SW 1271 (cell line): ENCODE measurements at regions not wholly inside any gene's neighbourhood (a gene's known extent, or its start where the extent isn't known, plus 50 kb on each side); places are given as distances from the start of the nearest gene placed in this dataset.

Experiments
- DNase-seq, 2 experiments: peaks; one replicate each; lab custom pipeline; 2025; lab: John Stamatoyannopoulos, UW

DNA sequence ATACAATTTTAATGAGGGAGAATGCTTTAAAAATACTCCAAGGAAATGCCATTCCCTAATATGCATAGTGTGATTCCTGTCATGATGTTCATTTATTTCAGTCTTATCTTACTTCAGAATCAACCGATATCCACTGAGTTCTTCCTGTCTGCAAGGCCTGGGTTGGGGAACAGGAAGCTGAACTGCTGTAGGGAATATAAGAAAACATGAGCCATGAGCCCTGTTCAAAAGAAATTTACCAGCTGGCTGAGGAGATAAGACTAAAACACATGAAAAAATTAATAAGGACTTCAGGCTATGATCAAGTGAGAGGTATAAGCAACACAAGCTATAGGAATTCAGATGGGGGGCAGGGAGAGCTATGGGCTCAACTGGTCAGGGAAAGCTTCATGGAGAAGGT, 184.7 kb downstream of the PLPP4 start:
- DNase-seq: no peak

GRCh38 chr10:120643351-120643750, 186.3 kb downstream of the PLPP4 start:
- no peak for DNase-seq

GRCh38 chr10:120644556-120645410, 187.8 kb downstream of the PLPP4 start:
- no peak for DNase-seq

DNA sequence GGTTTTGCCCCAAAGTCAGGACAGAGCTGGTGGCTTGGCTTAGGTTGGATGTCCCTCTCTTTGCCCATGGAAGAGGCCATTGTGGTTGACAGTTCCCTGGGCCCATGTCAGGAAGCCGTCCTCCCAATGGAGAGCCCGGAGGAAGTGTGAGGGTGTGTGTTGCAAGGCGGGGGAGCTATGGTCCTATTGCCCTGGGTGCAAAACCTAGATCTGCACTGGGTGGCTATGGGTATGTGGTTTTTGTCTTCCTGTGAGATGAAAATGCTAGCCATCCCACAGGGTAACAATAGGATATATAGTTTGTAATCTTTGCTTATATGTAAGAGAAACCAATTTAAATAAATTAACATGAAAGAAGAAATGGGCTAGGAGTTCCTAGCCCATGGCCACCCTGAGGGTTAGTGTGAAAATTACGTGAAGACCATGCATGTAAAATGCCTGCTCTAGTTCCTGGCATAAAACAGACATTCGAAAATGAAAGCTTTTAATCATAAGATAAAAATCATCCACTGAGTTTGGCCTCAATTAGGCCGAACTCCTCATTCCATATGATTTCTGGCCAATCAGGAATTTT, 189.2 kb downstream of the PLPP4 start:
- no peak for DNase-seq

DNA sequence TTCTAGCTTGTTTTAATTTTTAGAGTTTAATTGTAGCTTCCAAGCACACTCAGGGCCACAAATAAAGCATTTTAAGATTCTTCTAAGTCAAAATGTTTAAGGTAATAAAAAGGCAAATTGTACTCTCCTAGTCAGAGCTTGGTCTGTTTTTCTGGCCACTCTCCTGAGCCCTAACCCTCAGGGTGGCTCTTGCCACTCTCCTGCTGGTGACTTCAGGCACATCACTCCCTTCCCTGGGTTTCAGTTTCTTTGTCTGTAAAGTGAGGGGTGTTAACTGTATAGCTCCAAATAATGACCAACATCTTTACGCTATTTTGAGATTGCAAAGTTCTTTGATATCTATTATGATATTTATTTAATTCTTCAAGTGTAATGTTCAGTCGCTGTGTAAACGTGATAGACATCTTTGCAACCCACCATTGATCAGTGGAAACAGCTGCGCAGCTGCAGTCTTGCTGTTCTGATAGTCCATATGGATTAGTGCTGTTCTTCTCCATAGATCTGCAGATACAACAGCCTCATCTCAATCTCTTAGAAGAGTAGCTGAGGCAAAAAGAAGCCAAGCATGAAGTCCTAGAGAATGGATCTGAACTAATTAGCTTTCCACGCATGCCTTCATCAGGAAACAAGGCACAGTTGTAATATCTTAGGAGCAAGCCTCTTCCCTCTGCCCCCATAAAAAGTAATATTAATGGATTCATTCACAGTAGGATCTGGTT, 189.9 kb downstream of the PLPP4 start:
- DNase-seq: no peak

DNA sequence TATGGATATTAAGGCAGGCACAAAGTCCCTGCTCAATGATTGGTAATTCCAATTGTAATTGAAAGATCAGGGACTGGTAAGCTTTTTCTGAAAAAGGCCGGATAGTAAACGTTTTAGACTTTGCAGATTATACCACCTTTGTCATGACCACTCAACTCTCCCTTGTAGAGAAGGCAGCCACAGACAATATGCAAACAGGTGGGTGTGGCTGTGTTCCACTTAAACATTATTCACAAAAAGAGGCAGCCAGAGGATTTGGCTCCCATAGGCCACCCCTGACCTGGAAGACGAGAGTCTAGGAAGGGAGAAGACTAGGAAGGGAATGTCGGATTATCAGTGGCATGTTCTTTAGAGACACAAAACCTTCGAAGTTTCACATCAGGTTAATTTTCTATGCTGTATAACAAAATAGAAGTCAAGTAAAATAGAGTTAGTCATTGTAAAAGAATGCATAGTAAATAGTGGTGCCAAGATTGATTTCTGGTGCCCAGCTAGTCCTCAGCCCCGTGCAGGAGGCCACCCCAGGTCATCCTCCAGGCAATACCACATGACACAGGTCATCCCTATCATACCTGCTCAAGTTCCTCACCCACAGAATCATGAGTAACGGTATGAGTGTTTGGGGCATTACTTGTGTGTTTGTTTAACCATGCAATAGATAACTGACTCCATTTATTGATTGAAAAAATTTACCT, 193.8 kb downstream of the PLPP4 start:
- no peak for DNase-seq

- DNase-seq: no peak
These were observed 195.1 kb upstream of the WDR11 start for GRCh38 chr10:120656107-120656506.

DNA sequence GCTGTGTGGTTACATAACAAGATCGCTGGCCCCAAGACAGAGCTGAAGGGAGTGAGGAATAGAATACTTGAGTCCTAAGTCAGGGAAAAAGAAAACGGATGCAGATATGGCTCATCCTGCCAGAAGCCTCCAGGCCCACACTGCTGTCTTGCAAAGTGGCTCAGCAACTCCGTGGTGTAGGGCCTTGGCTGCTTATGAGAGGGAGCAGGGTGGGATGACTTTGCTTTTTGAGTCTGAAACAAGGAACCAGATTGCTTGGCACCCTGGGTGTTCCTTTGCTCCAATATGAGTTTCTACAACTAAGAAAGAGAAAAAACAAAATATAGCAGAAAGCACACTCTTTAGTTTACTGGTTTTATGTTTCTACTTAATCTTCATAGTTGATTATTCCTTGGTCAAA, 193.8 kb upstream of the WDR11 start:
- no peak for DNase-seq

DNA sequence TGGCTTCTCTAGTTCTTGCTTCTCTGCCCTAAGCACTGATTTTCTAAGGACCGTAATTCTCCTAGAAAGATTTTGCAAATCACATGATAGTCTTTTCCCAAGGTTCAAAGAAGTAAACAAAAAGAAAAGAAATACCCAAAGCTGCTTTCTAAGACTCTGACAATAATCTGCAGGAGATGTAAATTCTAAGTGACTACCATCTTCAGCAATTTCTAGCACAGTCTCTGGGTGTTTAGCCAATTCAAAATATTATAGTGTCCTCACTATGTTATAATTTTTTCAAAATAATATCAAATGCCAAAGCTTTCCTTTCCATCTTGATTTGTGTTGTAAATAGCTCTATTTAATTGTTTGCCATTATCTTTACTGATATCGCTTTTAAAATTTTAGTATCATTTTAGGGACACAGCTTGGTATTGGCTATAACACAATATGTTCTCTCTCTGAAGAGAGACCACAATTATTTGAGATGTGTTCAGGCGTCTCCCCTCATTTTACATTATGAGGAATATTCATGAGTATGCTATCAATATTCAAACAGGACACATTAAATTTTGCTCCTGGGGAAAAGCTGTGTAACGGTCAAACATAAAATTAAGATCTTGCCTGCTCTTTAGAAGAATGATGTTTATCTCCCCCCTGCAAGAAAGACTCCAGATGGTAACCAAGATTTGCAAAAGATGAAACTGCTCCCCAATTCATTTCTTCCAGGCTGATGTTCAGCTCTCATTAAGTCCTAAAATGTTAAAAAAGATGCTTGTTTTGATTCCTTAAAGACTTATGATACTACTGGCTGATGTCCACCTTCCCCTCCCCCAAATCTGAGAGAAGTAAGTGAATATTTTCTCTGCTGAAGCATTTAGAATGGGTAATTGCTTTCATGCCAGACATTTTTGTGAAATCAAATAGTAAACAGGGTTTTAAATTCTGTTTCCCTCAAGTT, 191.9 kb upstream of the WDR11 start:
- no peak for DNase-seq

- DNase-seq: no peak
These were observed 184.9 kb upstream of the WDR11 start for GRCh38 chr10:120666308-120666707.

- DNase-seq: no peak
These were observed 183.9 kb upstream of the WDR11 start for GRCh38 chr10:120667276-120667675.

DNA sequence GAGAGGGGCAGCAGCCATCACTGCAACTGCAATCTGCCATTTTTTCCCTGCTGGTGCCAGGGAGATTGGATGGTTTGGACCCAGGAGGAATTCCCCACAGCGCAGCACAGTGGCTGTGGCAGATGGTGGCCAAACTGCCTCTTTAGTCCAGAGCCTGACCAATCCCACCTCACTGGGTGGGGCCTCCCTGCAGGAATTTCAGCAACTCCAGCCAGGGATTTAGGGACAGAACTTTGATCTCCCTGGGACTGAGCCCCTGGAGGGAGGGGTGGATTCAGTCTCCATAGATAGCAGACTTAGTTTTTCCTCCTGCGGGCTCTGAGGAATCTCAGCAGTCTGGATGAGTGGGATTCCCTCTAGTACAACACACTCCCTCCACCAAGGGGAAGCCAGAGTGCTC, 179.7 kb upstream of the WDR11 start:
- no peak for DNase-seq

DNA sequence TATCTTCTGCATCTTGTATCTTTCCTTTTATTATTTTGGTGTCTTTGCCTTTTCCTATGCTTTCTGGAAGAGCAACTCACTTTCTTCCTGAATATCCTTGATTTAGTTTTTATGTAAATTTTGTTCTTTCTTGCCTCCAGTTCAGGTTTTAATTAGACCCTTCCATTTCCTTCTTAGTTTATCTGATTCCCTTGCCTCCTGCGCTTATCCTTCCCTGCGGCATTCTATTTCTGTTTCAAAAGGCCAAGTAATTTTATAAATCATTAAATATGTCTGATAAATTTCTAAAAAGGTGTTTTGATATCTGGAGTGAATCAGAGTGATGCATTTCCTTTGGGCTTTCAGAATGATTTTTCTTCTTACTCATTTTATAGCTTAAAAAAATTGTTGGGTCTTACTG, 167.7 kb upstream of the WDR11 start:
- DNase-seq: no peak

- DNase-seq: no peak
These were observed 166.9 kb upstream of the WDR11 start for GRCh38 chr10:120684226-120684625.

- no peak for DNase-seq
These were observed 166.0 kb upstream of the WDR11 start for GRCh38 chr10:120685136-120685535.

GRCh38 chr10:120688928-120689327, 162.2 kb upstream of the WDR11 start:
- no peak for DNase-seq

DNA sequence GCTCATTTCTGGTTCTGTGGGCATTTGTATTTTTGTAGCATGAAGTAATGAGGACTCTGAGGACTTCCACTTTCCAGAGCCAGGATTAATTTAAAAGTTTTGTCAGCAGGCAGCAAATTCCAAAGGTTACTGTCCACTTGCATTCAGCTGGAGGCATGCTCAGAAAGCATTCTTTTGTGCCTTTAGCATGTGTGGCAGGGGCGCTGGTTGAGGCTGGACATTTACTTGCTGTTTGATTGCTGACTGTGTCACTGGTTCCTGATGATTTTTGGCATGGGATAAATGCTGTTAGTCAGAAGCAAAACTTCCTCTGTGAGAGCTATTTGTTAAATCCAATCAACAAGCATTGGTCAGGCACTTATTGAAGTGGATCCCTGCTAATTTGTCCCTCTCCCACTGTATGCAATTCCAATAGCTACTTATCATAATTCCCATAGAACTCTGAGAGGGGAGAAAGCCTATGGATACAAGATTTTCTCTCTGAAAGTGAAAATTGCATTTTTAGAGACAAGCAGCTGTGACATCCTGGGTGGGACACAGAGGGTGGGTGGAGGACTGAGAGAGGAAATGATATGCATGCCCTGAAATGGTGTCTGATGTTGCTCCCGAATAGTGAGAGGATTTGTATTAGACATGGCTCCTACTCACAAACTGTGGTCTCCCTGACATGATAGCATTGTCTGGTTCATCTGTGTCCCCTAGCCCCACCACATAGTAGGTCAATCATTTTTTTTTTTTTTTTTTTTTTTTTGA, 161.2 kb upstream of the WDR11 start:
- no peak for DNase-seq

GRCh38 chr10:120691625-120692024, 159.5 kb upstream of the WDR11 start:
- DNase-seq: no peak

DNA sequence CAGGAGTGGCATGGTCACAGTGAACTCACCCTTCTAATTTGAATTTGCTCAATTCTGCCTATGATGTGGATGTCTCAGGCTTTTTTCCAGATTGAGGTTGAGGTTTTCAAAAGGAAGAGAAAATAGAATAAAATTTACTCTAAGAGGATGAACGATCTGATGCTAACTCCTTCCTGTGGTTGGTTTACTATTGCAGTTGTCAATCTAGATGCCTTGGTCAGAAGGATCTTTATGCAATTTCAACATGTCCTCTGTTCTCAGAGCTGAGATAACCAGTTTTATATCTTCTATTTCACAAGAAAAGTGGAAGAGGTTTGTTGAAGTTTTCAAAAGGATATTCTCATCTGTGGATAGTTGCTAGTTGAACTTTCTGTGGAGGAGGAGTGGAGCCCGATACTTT, 150.7 kb upstream of the WDR11 start:
- DNase-seq: no peak

DNA sequence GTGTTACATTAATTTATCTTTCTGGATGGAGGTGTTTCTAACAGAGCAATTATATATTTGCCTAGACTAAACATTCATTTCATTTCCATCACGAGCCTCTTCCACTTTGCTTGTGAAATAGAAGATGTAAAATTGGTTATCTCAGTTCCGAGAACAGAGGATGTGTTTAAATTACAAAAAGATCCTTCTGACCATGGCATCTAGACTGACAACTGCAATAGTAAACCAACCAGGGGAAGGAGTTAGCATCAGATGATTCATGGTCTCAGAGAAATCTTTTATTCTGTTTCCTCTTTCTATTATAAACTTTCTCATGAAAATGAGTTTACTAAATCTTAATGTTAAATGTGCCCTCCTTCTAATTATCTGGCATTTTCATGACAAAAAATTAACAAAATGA, 149.8 kb upstream of the WDR11 start:
- no peak for DNase-seq

- no peak for DNase-seq
These were observed 149.1 kb upstream of the WDR11 start for GRCh38 chr10:120702032-120702431.
